ENCODE measurements at regions not wholly inside any gene's neighbourhood (a gene's known extent, or its start where the extent isn't known, plus 50 kb on each side); places are given as distances from the start of the nearest gene placed in this dataset.

GRCh38 chr6:168161371-168161750, 82.3 kb upstream of the FRMD1 start:
- TF ChIP-seq CTCF (conservative IDR thresholded peaks at IDR 0.05; ENCODE audit: low read length): no peak
- no peak for TF ChIP-seq EZH2phosphoT487 (IDR thresholded peaks at IDR 0.05; ENCODE audit: borderline replicate concordance, low read depth, low read length)
